Stomach (tissue), 4 donors: ENCODE measurements at regions not wholly inside any gene's neighbourhood (a gene's known extent, or its start where the extent isn't known, plus 50 kb on each side); places are given as distances from the start of the nearest gene placed in this dataset.

Experiments used
- EP300 ChIP-seq: sonication (generic); formaldehyde crosslinking; IDR thresholded peaks from one replicate; pipeline ENCODE4 v1.6.1; 2017; ENCODE audit warnings: antibody characterized with exemption
- POLR2A ChIP-seq, 4 donors: fragments of 450-650 bp; IDR thresholded peaks; one replicate each; pipeline ENCODE4 v1.6.1; 2016; ENCODE audit warnings: antibody characterized with exemption in 4 of 4, control low read depth in 2 of 4, mild to moderate bottlenecking in 1 of 4, moderate library complexity in 1 of 4
- POLR2AphosphoS5 ChIP-seq, 3 donors: sonication (generic); formaldehyde crosslinking; IDR thresholded peaks; one replicate each; pipeline ENCODE4 v1.6.1; 2016; ENCODE audit warnings: antibody characterized with exemption in 3 of 3
- TF ChIP-seq, protein P1 (sequence below), 7 experiments: fragments of 450-650 bp in 4 of 7; fragments of 200-600 bp in 3 of 7; sonication (generic) in 3 of 7; IDR thresholded peaks; one replicate each; pipeline ENCODE4 v1.5.1; 2016 to 2019; ENCODE audit warnings: antibody characterized with exemption in 7 of 7, control low read depth in 2 of 7, mild to moderate bottlenecking in 1 of 7

DNA sequence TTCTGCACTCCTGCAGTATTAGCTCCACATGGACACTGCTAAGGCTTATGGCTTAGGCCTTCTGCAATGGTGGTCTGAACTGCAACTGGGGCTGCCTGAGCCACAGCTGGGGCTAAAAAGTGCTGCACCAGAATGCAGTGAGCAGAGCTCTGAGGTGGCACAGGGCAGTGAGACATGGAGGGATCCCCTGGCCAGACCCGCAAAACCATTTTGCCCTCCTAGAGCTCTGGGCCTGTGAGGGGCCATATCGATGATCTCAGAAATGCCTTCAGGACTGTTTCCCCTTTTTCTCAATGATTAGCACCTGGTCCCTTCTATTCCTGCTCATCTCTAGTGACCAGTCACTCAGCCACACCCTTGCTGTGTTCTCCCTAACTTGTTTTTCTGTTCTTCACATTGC, 397.7 kb downstream of the UQCRFS1 start:
- TF ChIP-seq, protein P1, sequence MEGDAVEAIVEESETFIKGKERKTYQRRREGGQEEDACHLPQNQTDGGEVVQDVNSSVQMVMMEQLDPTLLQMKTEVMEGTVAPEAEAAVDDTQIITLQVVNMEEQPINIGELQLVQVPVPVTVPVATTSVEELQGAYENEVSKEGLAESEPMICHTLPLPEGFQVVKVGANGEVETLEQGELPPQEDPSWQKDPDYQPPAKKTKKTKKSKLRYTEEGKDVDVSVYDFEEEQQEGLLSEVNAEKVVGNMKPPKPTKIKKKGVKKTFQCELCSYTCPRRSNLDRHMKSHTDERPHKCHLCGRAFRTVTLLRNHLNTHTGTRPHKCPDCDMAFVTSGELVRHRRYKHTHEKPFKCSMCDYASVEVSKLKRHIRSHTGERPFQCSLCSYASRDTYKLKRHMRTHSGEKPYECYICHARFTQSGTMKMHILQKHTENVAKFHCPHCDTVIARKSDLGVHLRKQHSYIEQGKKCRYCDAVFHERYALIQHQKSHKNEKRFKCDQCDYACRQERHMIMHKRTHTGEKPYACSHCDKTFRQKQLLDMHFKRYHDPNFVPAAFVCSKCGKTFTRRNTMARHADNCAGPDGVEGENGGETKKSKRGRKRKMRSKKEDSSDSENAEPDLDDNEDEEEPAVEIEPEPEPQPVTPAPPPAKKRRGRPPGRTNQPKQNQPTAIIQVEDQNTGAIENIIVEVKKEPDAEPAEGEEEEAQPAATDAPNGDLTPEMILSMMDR (IDR thresholded peaks at IDR 0.05), result no peak
- TF ChIP-seq POLR2AphosphoS5 (IDR thresholded peaks at IDR 0.05), result no peak
- no peak for TF ChIP-seq POLR2A (IDR thresholded peaks at IDR 0.05)
- TF ChIP-seq EP300, result no peak
